ENCODE measurements at regions not wholly inside any gene's neighbourhood (a gene's known extent, or its start where the extent isn't known, plus 50 kb on each side); places are given as distances from the start of the nearest gene placed in this dataset.

DNA sequence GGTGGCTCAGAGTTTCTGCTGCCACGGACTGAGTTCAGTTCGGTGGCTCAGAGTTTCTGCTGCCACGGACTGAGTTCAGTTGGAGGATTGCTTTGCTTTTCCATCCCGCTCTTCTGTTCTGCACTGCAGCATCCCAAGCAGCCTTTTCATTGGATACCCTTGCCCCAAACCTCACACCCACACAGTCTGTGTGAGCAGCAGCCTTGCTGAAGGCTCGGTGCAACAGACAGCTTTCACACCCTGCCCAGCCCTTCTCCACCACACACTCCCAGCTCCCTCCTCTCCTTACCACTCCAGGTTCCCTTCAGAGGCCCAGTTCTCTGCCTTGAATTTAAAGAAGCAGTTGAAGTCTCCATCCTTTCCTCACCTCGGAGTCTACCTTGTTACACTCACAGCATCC is 52.5 kb upstream of the CHD6 start:
- ChIA-PET CTCF (ENCODE audit: partially characterized antibody) (no interaction called here), POLR2A (ENCODE audit: partially characterized antibody) (no interaction called here)
- Histone ChIP-seq H3K23ac (ENCODE audit: insufficient read length) (no peak overlapping the region), H2BK20ac (ENCODE audit: low read length) (no peak overlapping the region), H4K8ac (ENCODE audit: extremely low read depth, insufficient read depth, low read length) (no peak overlapping the region), H4K5ac (ENCODE audit: insufficient read length, low read depth, low read length) (no peak overlapping the region), H2AK5ac (ENCODE audit: low read depth, low read length) (no peak overlapping the region), H4K20me1 (replicated peaks in 1 of 2; ENCODE audit: control insufficient read depth in 1 of 2, insufficient read depth in 2 of 2, low read length in 2 of 2) (no peaks in the 10 kb centered on the region), H2BK120ac (replicated peaks; ENCODE audit: low read depth, low read length) (no peak overlapping the region), H4K91ac (replicated peaks; ENCODE audit: insufficient read length, low read length) (no peak overlapping the region), H3K14ac (ENCODE audit: insufficient read length) (no peak overlapping the region), H3K4me3 (ENCODE audit: extremely low read depth in 1 of 4, insufficient read depth in 2 of 4, low read depth in 3 of 4, low read length in 4 of 4) (no peak overlapping the region), H3K18ac (ENCODE audit: extremely low read depth, low read length) (no peak overlapping the region), H2BK15ac (ENCODE audit: low read length) (no peak overlapping the region), H3K27me3 (replicated peaks in 1 of 4; ENCODE audit: control insufficient read depth in 3 of 4, extremely low read depth in 1 of 4, insufficient read depth in 3 of 4, low read length in 3 of 4) (no peaks in the 10 kb centered on the region), H3K9ac (replicated peaks in 1 of 4; ENCODE audit: extremely low read depth in 1 of 4, low read depth in 3 of 4, low read length in 3 of 4) (no peak overlapping the region), H2AFZ (ENCODE audit: low read length) (0 out of 2 replicates have a peak overlapping the region, but pooled peaks have one; percentile 58), H3K79me1 (ENCODE audit: low read depth, low read length) (no peaks in the 10 kb centered on the region), H3K23me2 (ENCODE audit: low read depth, low read length) (no peaks in the 10 kb centered on the region), H3K36me3 (ENCODE audit: control insufficient read depth in 2 of 4, insufficient read depth in 4 of 4, low read length in 3 of 4) (no peaks in the 10 kb centered on the region), H2BK12ac (ENCODE audit: low read depth, low read length) (no peak overlapping the region), H3K4ac (replicated peaks; ENCODE audit: insufficient read length, low read depth, low read length) (no peak overlapping the region), H3K56ac (replicated peaks; ENCODE audit: insufficient read length, low read depth, low read length) (no peak overlapping the region), H3K9me3 (ENCODE audit: insufficient read depth in 2 of 2, low read depth in 1 of 2, low read length in 1 of 2) (no peaks in the 10 kb centered on the region), H3K4me2 (ENCODE audit: insufficient read depth in 1 of 2, low read depth in 2 of 2, low read length in 2 of 2) (no peak overlapping the region), H2BK5ac (ENCODE audit: low read depth, low read length) (no peak overlapping the region), H3K4me1 (replicated peaks in 1 of 4; ENCODE audit: control insufficient read depth in 3 of 4, insufficient read depth in 4 of 4, low read length in 3 of 4) (peaks cover 0 to 3% (median 0%) of the 10 kb centered on the region in 4 experiments; a peak in 1 of 7 replicates), H3K27ac (ENCODE audit: low read depth, low read length) (no peak overlapping the region), H3K79me2 (ENCODE audit: control insufficient read depth in 1 of 2, insufficient read depth in 2 of 2, low read length in 2 of 2) (no peaks in the 10 kb centered on the region)
- WGBS, 2 experiments (ENCODE audit: extremely low coverage in 1 of 2, insufficient coverage in 1 of 2, insufficient read length in 1 of 2, insufficient replicate concordance in 2 of 2, low coverage in 1 of 2, low lambda C conversion rate in 2 of 2, missing lambda C conversion rate in 1 of 2), result 72% methylated on average over 4 of the region's 6 CpGs; no CpG with 5 or more reads in 1 of the 2 experiments
- FAIRE-seq (no peak), DNase-seq (ENCODE audit: low read depth in 1 of 2, low spot score in 2 of 2) (no peak)
- no peak for TF ChIP-seq ASH2L (IDR thresholded peaks at IDR 0.05; ENCODE audit: low read length)
- TF ChIP-seq, protein P1, sequence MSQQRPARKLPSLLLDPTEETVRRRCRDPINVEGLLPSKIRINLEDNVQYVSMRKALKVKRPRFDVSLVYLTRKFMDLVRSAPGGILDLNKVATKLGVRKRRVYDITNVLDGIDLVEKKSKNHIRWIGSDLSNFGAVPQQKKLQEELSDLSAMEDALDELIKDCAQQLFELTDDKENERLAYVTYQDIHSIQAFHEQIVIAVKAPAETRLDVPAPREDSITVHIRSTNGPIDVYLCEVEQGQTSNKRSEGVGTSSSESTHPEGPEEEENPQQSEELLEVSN (IDR thresholded peaks at IDR 0.05), result 0 out of 2 replicates have a peak, but pooled peaks have one; percentile 0
- no peak for TF ChIP-seq POLR2AphosphoS5 (IDR thresholded peaks at IDR 0.05; ENCODE audit: low read depth, low read length)
- no peak for TF ChIP-seq RAD21 (IDR thresholded peaks at IDR 0.05 in 1 of 2, conservative IDR thresholded peaks at IDR 0.05 in 1 of 2; ENCODE audit: low read depth in 2 of 2, low read length in 2 of 2)

All from H1 (cell line).